IMR-90 (cell line): ENCODE measurements at regions not wholly inside any gene's neighbourhood (a gene's known extent, or its start where the extent isn't known, plus 50 kb on each side); places are given as distances from the start of the nearest gene placed in this dataset.

Experiments
- ATAC-seq: fragments of 200-7000 bp; cut with Tn5 transposase; 2 replicates; pipeline ENCODE4 v1.9.1; 2020; ENCODE audit warnings: low read depth, mild to moderate bottlenecking, moderate library complexity
- BruUV-seq: library from RNA; stranded (reverse); fragments of 400-500 nt; replicated peaks from 2 replicates; lab custom pipeline; 2021; lab: Mats Ljungman, UMichigan
- CTCF ChIA-PET: fragments of 300-600 bp; formaldehyde crosslinking; extraction: SDS; loops from one replicate; lab custom pipeline; 2021; ENCODE audit warnings: antibody characterized with exemption; lab: Yijun Ruan, JAX
- POLR2A ChIA-PET: fragments of 300-600 bp; sonication (Branson Sonifier 250); formaldehyde crosslinking; loops from one replicate; lab custom pipeline; 2022; ENCODE audit warnings: antibody characterized with exemption; ENCODE audit not compliant: unreplicated experiment; lab: Charles Lee
- DNase-seq: peaks from one replicate; pipeline ENCODE4 v3.0.0; 2013
- H2AFZ ChIP-seq: replicated peaks from 2 replicates; pipeline ENCODE3; 2013; ENCODE audit warnings: low read length, mild to moderate bottlenecking; ENCODE audit not compliant: poor library complexity
- H2AK5ac ChIP-seq: 2 replicates; pipeline ENCODE4 v1.6.1; 2013; ENCODE audit warnings: low read depth, low read length, inconsistent platforms
- H2AK9ac ChIP-seq: replicated peaks from 2 replicates; pipeline ENCODE3; 2013; ENCODE audit warnings: mild to moderate bottlenecking, low read depth, low read length, moderate library complexity; ENCODE audit not compliant: poor library complexity
- H2BK120ac ChIP-seq: 2 replicates; pipeline ENCODE4 v1.6.1; 2013; ENCODE audit warnings: low read depth, low read length, inconsistent platforms
- H2BK15ac ChIP-seq: 3 replicates; pipeline ENCODE4 v1.6.1; 2013; ENCODE audit warnings: low read depth, low read length, inconsistent platforms
- H2BK20ac ChIP-seq: 2 replicates; pipeline ENCODE4 v1.6.1; 2013; ENCODE audit warnings: low read depth, mild to moderate bottlenecking, inconsistent platforms, low read length, moderate library complexity
- H2BK5ac ChIP-seq: 2 replicates; pipeline ENCODE4 v1.6.1; 2013; ENCODE audit warnings: mild to moderate bottlenecking, low read depth, low read length, inconsistent platforms; ENCODE audit not compliant: poor library complexity, severe bottlenecking
- H3K14ac ChIP-seq: replicated peaks from 2 replicates; pipeline ENCODE4 v1.6.1; 2013; ENCODE audit warnings: low read depth, low read length, inconsistent platforms
- H3K18ac ChIP-seq: 2 replicates; pipeline ENCODE4 v1.6.1; 2013; ENCODE audit warnings: low read depth, low read length, control low read depth
- H3K23ac ChIP-seq: 2 replicates; pipeline ENCODE4 v1.6.1; 2013; ENCODE audit warnings: low read depth, low read length, inconsistent platforms
- H3K27ac ChIP-seq: 2 replicates; pipeline ENCODE4 v1.5.1; 2013; ENCODE audit warnings: mild to moderate bottlenecking, control low read depth, low read length; ENCODE audit not compliant: insufficient read depth
- H3K27me3 ChIP-seq: 2 replicates; pipeline ENCODE4 v1.6.1; 2013; ENCODE audit warnings: low read length; ENCODE audit not compliant: control insufficient read depth, insufficient read depth
- H3K36me3 ChIP-seq: 2 replicates; pipeline ENCODE4 v1.6.1; 2013; ENCODE audit warnings: low read length, mixed read lengths; ENCODE audit not compliant: control insufficient read depth, insufficient read depth
- H3K4ac ChIP-seq: 2 replicates; pipeline ENCODE4 v1.6.1; 2013; ENCODE audit warnings: low read depth, low read length, inconsistent platforms
- H3K4me1 ChIP-seq: 2 replicates; pipeline ENCODE4 v1.6.1; 2013; ENCODE audit warnings: low read length, mixed read lengths; ENCODE audit not compliant: control insufficient read depth, insufficient read depth
- H3K4me2 ChIP-seq: 2 replicates; pipeline ENCODE4 v1.6.1; 2013; ENCODE audit warnings: low read depth, mild to moderate bottlenecking, control low read depth, low read length, moderate library complexity
- H3K4me3 ChIP-seq: 2 replicates; pipeline ENCODE4 v1.5.1; 2013; ENCODE audit warnings: low read depth, mild to moderate bottlenecking, control low read depth, low read length, moderate library complexity; ENCODE audit not compliant: insufficient read depth
- H3K56ac ChIP-seq: 2 replicates; pipeline ENCODE4 v1.6.1; 2013; ENCODE audit warnings: low read length, inconsistent platforms; ENCODE audit not compliant: insufficient read depth; ENCODE audit errors: extremely low read depth
- H3K79me1 ChIP-seq, 2 experiments: 2 replicates each; pipeline ENCODE4 v1.6.1; 2013; ENCODE audit warnings: low read length in 2 of 2, inconsistent platforms in 1 of 2, low read depth in 1 of 2
- H3K9ac ChIP-seq: 2 replicates; pipeline ENCODE4 v1.6.1; 2013; ENCODE audit warnings: low read depth, low read length, control low read depth
- H3K9me1 ChIP-seq: 2 replicates; pipeline ENCODE4 v1.6.1; 2013; ENCODE audit warnings: low read length, inconsistent platforms; ENCODE audit not compliant: insufficient read depth
- H3K9me3 ChIP-seq: 2 replicates; pipeline ENCODE4 v1.6.1; 2013; ENCODE audit warnings: low read length; ENCODE audit not compliant: control insufficient read depth, insufficient read depth
- H4K20me1 ChIP-seq: 2 replicates; pipeline ENCODE4 v1.6.1; 2013; ENCODE audit warnings: low read length, inconsistent platforms; ENCODE audit not compliant: insufficient read depth
- H4K5ac ChIP-seq: 2 replicates; pipeline ENCODE4 v1.6.1; 2013; ENCODE audit warnings: mild to moderate bottlenecking, low read depth, low read length, control low read depth
- H4K8ac ChIP-seq, 2 experiments: 2 replicates each; pipeline ENCODE4 v1.6.1; 2013; ENCODE audit warnings: low read depth in 2 of 2, low read length in 2 of 2, control low read depth in 1 of 2, inconsistent platforms in 1 of 2
- H4K91ac ChIP-seq: 2 replicates; pipeline ENCODE4 v1.6.1; 2013; ENCODE audit warnings: low read depth, low read length, inconsistent platforms; ENCODE audit not compliant: insufficient read depth
- BHLHE40 ChIP-seq: fragments of 150-350 bp; IDR thresholded peaks from 2 replicates; pipeline ENCODE4 v1.6.1; 2016; ENCODE audit warnings: mild to moderate bottlenecking, low read depth, low read length
- CEBPB ChIP-seq: IDR thresholded peaks from 2 replicates; pipeline ENCODE4 v1.6.1; 2012; ENCODE audit warnings: low read depth, low read length, improper control_type of control experiment
- CHD1 ChIP-seq: IDR thresholded peaks from 2 replicates; pipeline ENCODE4 v1.6.1; 2012; ENCODE audit warnings: low read depth, low read length, improper control_type of control experiment
- CTCF ChIP-seq: conservative IDR thresholded peaks from 2 replicates; pipeline ENCODE4 v1.5.1; 2012; ENCODE audit warnings: mild to moderate bottlenecking, low read depth, low read length, improper control_type of control experiment
- FOS ChIP-seq: fragments of 150-350 bp; IDR thresholded peaks from 2 replicates; pipeline ENCODE4 v1.6.1; 2016; ENCODE audit warnings: low read depth, low read length
- MAFK ChIP-seq: IDR thresholded peaks from 2 replicates; pipeline ENCODE4 v1.6.1; 2012; ENCODE audit warnings: low read depth, low read length, improper control_type of control experiment
- MAZ ChIP-seq: IDR thresholded peaks from 2 replicates; pipeline ENCODE4 v1.6.1; 2012; ENCODE audit warnings: low read depth, mild to moderate bottlenecking, low read length, improper control_type of control experiment, moderate library complexity, borderline replicate concordance
- MXI1 ChIP-seq: IDR thresholded peaks from 2 replicates; pipeline ENCODE4 v1.6.1; 2012; ENCODE audit warnings: low read depth, mild to moderate bottlenecking, low read length, moderate library complexity, borderline replicate concordance
- NFE2L2 ChIP-seq: fragments of 150-350 bp; IDR thresholded peaks from 2 replicates; pipeline ENCODE4 v1.6.1; 2016; ENCODE audit warnings: low read depth, mild to moderate bottlenecking, low read length
- POLR2A ChIP-seq: IDR thresholded peaks from 2 replicates; pipeline ENCODE4 v1.6.1; 2012; ENCODE audit warnings: mild to moderate bottlenecking, low read depth, low read length
- RCOR1 ChIP-seq: IDR thresholded peaks from 2 replicates; pipeline ENCODE4 v1.6.1; 2012; ENCODE audit warnings: mild to moderate bottlenecking, low read length, improper control_type of control experiment; ENCODE audit not compliant: insufficient replicate concordance
- RFX5 ChIP-seq: IDR thresholded peaks from 2 replicates; pipeline ENCODE4 v1.8.0; 2012; ENCODE audit warnings: low read depth, mild to moderate bottlenecking, low read length, moderate library complexity
- SMC3 ChIP-seq: fragments of 150-350 bp; IDR thresholded peaks from 2 replicates; pipeline ENCODE4 v1.6.1; 2016; ENCODE audit warnings: low read depth, mild to moderate bottlenecking, antibody characterized with exemption, low read length, moderate library complexity
- USF2 ChIP-seq: fragments of 150-350 bp; IDR thresholded peaks from 2 replicates; pipeline ENCODE4 v1.6.1; 2017; ENCODE audit warnings: mild to moderate bottlenecking, antibody characterized with exemption, low read length, low read depth
- WGBS, 2 experiments: methylation state at CpG; one replicate each; pipeline versions ENCODE4 v1.1.5 to v1.1.7; 2013; ENCODE audit warnings: missing lambda C conversion rate in 2 of 2; ENCODE audit not compliant: insufficient read length in 1 of 2; ENCODE audit errors: extremely low coverage in 2 of 2; 5-methylcytosine and 5-hydroxymethylcytosine counted together
- dilution Hi-C: fragments of 300-500 bp; cut with HindIII; formaldehyde crosslinking; loops from one replicate; pipeline ENCODE4 v1.14.3; 2018; ENCODE audit warnings: low sequenced_read_pairs; ENCODE audit not compliant: unreplicated experiment
- in situ Hi-C: fragments of 300-500 bp; cut with MboI; formaldehyde crosslinking; loops from 3 replicates; pipeline ENCODE4 v1.14.3; 2019; ENCODE audit warnings: low sequenced_read_pairs, inconsistent platforms, mixed read lengths
- intact Hi-C: fragments of 100-400 bp; cut with micrococcal nuclease; formaldehyde crosslinking; loops from 2 replicates; pipeline ENCODE4 v1.10.0; 2022

GRCh38 chr1:17895401-17895800 lies 140.3 kb downstream of the ACTL8 start:
- in situ Hi-C loops: no loop called here
- Histone ChIP-seq H4K91ac (no peak overlapping the region), H3K9me1 (no peaks in the 10 kb centered on the region), H2AK5ac (no peak overlapping the region), H2AFZ (no peak overlapping the region), H3K27ac (no peak overlapping the region), H3K4me3 (no peak overlapping the region), H3K23ac (no peak overlapping the region), H2BK20ac (no peak overlapping the region), H3K4ac (no peak overlapping the region), H3K9ac (no peak overlapping the region), H2BK15ac (no peak overlapping the region), H3K4me2 (no peak overlapping the region), H3K27me3 (peaks cover 17% of the 10 kb centered on the region), H3K56ac (no peak overlapping the region), H3K4me1 (no peaks in the 10 kb centered on the region), H2BK120ac (no peak overlapping the region), H4K8ac (no peak overlapping the region), H3K18ac (no peak overlapping the region), H3K79me1 (no peaks in the 10 kb centered on the region), H2AK9ac (no peak overlapping the region), H3K14ac (no peak overlapping the region), H3K9me3 (peaks cover 2% of the 10 kb centered on the region; the same call in 1 of the 2 replicates), H3K36me3 (no peaks in the 10 kb centered on the region), H4K5ac (no peak overlapping the region), H2BK5ac (peak overlapping the region; percentile 2), H4K20me1 (no peaks in the 10 kb centered on the region)
- ATAC-seq: no peak
- no TSS peak for BruUV-seq
- TF ChIP-seq RCOR1 (no peak), CEBPB (no peak), CHD1 (no peak), MAZ (no peak), USF2 (no peak), CTCF (no peak), FOS (no peak), MAFK (no peak), MXI1 (no peak), SMC3 (no peak), RFX5 (no peak), POLR2A (no peak), BHLHE40 (no peak), NFE2L2 (no peak)
- dilution Hi-C loops: no loop called here
- no peak for DNase-seq
- ChIA-PET CTCF (interaction anchor here (1.2 kb wide), 1 partner anchor 19 kb away, joined by 3 read pairs; no protein-coding TSS in a partner anchor), POLR2A (no interaction called here)
- intact Hi-C loops: no loop called here
- no CpG with 5 or more reads among the region's 4 CpGs for WGBS, 2 experiments
